Frontal cortex (tissue), 3 donors: ENCODE measurements at regions not wholly inside any gene's neighbourhood (a gene's known extent, or its start where the extent isn't known, plus 50 kb on each side); places are given as distances from the start of the nearest gene placed in this dataset.

Source experiments
- DNase-seq, 2 donors: peaks; one replicate each; pipeline ENCODE4 v3.0.0; 2012; ENCODE audit warnings: low spot score in 2 of 2
- FAIRE-seq: peaks from 2 replicates; lab custom pipeline; 2012; peaks lifted over from hg19 to GRCh38; lab: Jason Lieb, UNC
- donor health status: control.
- donor health status: control.
- donor health status: control.

DNA sequence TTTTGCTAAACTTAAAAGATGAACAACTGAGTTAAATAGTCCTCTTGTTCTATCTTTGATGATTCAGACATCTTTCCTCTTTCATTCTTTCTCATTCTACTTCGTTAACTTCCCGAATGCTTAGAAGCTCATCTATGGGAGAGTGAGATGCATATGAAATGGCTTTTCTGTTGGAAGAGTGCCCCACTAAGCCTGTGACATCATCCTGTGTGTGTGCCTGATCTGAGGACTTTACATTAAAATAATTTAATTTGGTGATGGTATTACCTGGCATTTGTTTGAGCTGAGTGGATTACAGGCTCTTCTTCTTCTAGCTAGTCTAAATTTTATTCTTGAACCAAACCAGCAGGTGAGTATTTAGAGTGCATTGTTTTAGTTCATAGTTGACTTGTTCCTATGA lies 626.5 kb downstream of the QKI start:
- FAIRE-seq (no peak), DNase-seq (no peak)

DNA sequence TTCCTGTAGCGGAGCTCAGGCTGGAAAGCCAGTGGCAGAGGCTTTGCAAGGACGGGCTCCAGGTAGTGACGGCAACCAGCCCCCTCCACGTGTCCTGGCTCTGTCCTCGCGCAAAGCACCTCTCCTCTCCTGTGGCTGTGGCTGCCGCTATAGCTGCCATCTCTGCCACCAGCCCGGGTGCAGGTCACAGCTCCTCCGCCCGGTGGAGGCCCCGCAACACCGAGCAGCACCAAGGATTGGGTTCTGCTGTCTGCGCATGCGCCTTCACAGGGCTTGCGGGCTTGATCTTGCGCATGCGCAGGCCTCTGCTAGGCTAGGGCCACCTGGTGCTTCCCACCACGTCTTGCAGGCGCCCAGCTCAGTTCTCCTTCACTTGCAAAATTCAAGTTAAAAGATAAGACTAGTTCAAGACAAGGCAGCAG lies 625.4 kb downstream of the QKI start:
- no peak for FAIRE-seq
- no peak for DNase-seq

DNA sequence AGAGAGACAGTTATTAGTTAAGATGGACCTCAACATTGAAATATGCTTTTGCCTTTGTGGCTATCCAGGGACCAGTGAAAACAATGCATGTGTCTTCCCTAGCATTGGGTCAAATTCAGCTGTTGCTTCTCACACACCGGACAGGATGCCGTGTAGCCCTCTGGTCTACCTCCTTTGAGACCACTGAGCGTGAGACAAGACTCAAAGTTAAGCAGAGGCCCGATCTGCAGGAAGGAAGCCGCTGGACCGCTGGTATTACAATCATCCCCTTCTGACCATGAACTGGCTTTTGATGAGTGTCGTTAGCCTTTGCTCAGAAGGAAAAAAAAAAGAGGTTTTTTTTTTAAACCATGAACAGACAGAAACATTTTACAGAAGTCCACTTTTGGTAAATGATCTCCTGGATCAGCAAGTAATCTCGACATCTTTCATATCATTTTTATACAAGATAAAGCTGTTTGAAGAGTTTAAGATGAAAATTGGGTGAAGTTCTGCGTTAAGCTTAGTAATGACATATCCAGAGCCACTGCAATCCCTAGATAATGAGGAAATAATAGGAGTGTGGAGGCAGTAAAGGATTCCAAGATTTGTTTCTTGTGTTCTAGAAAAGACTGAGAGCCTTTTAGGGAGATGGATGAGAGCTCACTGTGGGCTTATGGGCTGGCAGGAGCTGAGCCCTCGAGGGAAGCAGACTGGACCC lies 622.8 kb downstream of the QKI start:
- DNase-seq (no peak), FAIRE-seq (no peak)

DNA sequence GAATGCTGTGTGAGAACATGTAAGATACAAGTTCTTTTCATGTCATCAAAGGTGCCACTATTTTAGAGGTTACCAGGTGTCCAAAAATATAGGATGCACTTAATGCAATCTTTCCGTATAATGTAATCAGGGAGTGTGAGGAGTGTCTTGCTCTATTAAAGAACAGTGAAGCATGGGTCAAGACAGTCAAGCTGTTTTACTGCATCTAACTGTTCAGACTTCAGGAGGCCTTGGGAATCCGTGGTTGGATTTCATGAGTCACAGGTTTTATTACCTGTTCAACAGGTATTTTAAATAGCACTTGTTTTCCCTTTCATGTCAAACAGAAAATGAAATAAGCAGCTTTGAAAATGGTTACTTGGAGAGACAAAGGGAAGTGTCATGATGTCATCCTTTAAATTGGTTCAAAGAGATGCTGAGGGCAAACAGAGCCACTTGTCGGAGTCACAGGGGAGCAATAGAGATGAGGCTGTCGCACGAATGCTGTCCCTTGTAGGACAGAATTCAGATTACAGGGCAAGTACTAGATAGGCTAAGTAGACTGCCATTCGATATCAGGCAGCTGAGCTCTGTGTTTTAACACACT lies 621.5 kb downstream of the QKI start:
- no peak for FAIRE-seq
- no peak for DNase-seq

DNA sequence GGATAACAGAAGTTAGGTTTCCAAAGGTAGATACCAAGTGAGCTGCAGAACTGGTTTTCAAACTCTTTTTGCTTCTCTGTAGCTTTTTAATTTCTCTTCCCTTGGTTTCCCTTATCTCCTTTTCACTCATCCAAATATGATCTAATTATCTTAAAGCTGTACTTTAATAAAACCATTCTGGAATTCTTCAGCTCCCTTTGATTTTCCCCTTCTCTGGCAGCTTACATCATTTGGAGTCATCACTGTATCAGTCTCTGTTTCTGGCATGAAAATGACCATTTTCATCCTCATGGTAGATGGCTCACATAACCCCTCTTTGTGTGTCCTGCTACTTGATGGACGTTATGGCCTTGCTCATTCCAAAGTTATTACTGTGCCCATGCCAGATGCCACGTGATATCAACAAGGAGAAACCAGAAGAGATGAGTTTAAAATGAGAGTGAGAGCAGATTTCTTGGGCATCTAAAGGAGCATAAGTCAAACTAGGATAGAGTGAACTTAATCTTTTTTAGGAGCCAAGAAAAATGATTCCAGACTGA lies 620.2 kb downstream of the QKI start:
- DNase-seq (no peak), FAIRE-seq (no peak)

DNA sequence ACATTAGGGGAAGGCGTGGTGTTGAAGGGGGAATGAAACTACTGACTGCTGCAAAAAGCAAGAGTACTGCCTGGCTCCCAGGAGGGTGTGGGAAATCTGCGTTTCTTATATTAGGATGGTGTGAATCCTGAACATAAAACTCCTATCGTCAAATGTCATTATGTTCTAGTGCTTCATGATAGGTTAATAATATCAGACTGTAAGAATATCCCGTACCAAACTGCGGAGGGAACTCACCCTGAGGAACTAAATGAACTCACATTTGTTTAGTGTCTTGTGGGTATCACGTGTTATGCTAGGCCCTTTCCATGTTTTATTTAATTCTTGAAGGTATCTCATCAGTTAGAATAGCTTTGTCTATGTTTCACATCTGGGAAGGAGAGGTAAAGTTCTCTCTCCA lies 610.7 kb downstream of the QKI start:
- FAIRE-seq (no peak), DNase-seq (no peak)

DNA sequence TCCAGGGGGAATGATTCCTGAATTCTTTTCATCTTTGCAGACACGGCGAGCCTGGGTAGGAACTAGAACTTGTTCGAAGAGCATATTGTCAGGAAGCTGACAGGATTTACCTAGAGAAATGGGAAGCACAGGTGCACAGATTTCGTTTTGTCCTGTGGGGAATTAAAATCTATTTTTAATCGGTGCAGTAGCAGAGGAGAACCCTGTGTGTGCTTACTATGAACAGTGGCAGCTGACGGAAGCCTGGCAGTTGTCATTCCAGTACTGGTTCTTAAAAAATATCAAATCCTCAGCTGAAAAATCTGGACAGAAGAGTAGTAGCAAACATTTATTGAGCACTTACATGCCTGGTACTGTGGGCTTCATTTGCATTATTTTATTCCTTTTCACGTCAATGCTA lies 609.0 kb downstream of the QKI start:
- no peak for FAIRE-seq
- DNase-seq: no peak

DNA sequence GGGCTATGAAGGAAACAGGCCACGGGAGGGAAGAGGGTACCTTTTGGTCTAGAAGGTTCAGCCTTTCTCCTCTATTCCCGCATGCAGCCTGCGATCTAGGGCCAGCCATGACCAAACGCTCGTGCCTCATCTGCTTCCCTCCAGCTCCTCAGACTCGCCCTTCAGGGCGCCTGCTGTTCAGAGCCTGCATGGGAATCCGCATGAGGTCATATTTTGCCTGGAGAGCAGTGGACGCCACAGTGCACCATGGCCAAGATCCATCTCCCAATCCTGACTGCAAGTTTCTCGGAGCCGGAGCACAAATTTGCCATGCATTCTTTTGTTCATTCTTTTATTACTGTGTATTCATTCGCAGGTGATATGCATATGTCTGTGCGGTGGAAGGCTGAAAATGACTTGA lies 608.1 kb downstream of the QKI start:
- FAIRE-seq (no peak), DNase-seq (no peak)

DNA sequence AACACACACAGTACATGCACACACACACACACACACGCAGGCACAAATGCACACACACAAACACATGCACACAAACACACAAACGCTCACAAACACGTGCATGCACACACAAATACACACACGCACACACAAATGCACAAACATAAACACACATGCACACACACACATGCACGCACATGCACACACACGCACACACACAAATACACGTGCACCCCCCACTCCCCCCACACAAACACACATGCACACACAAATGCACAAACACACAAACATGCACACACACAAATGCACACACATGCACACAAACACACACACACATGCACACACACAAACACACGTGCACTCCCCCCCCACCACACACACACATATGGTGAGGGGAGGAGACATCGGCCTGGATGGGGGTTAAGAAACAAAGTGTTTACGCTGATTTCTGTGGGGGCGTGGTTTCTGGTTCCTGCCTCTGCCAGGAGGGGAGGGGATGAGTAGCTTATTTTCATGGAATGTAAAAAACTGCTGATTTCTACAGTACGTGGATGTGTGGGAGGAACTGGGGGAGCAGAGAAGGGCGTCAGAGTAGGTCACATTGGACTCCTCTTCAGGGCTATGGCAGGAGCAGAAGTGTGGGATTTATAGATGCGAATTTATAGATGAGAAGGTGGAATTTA lies 607.2 kb downstream of the QKI start:
- DNase-seq (no peak), FAIRE-seq (no peak)

DNA sequence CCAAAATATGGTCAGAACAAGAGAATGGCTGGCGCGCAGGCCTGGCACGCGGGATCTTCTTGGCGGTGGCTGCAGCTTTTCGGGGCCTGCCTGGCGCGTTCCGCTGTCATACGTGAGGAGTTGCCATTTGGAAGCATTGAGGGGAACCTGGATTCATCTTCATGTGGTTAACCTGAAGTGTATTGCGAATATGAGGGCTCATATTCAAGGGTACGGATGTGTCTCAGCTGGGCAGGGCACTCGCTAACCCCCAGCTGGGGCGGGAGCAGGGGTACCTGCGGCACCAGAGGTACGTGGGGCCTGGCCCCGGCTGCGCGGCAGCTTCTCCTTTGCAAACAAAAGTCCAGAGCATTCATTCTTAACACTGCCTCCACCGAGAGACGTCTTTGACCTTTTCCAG lies 605.6 kb downstream of the QKI start:
- no peak for DNase-seq
- no peak for FAIRE-seq

DNA sequence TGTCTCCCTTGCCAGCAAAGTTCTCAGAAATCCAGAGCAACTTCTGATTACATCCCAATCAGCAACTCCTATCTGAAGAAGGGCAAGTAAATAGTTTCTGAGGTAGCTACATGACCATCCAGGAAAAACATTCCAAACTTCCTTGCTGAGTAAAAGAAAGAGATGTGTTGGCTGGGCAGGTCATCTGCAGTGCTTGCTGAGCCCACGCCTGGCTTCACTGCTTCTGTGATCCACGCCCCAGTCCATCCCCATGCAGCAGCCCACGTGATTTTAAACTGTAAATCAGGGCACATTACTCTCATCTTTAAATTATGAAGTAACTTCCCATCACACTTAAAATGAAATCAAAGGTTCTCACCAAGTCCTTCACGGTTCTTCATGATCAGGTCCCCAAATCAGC lies 603.6 kb downstream of the QKI start:
- no peak for FAIRE-seq
- no peak for DNase-seq

DNA sequence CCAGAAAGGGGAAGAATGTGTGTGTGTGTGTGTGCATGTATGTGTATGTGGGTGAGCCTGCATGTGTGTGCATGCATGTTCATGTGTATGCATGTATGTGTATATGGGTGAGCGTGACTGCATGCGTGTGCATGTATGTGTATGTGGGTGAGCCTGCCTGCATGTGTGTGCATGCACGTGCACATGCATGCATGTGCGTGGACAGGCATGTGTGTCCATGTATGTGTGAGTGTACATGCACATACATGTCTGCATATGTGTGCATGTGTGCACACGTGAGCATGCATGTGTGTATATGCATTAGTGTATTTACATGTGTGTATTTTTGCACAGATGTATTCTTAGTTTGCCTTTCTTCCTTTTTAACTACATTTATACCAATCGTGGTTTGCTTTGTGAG lies 601.5 kb downstream of the QKI start:
- no peak for FAIRE-seq
- DNase-seq: no peak

DNA sequence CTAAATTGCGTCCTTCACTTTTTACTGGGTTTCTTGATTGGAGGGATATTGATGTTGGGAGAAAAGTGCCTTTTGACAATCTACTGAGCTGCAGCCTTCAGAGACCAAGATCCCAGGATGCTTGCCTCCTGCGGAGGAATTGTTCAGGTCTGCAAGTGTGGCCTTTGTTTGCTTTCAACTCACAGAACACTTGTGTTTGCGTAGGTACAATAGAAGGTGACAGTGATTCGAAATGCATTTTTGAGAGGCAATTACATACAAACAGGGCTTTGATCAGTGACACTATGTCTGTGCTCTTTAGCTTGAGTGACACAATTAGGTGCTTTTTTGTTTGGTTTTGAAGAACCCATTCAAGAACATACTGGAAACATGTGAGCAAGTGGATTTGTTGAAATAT lies 600.6 kb downstream of the QKI start:
- no peak for DNase-seq
- no peak for FAIRE-seq

DNA sequence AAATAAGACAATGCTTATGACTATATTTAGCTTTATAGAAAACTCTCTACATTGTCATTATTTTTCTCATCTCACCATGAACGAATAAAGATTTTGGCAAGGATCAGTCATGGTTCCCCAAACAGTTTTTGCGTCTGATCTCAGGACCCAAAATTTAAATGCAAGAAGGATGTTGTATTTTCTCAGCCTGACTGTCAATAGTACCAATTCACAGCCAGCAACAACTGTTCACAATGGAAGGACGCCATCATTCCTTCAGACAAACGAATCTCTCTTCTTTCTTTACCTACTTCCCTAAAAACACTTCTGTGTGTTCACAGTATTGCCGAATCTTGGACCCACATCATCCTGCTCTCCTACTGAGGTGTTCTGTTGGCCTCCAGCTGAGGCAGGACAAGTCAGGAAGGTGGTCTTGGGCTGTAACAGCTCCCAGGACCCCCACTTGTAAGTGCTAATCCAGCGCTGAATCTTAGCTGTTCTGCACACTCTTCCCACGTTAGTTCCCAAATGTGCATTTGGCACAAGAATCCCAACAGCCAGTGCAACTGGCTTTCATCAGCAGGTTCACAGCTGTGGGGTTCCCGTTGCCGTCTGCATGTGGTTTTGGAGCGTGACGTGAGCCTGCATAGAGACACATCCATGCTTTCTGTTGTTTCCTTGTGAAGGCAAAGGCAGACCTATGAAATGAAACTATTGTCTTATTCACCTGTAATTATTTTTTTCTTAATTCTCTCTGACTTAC lies 600.0 kb downstream of the QKI start:
- FAIRE-seq: no peak
- DNase-seq: no peak

DNA sequence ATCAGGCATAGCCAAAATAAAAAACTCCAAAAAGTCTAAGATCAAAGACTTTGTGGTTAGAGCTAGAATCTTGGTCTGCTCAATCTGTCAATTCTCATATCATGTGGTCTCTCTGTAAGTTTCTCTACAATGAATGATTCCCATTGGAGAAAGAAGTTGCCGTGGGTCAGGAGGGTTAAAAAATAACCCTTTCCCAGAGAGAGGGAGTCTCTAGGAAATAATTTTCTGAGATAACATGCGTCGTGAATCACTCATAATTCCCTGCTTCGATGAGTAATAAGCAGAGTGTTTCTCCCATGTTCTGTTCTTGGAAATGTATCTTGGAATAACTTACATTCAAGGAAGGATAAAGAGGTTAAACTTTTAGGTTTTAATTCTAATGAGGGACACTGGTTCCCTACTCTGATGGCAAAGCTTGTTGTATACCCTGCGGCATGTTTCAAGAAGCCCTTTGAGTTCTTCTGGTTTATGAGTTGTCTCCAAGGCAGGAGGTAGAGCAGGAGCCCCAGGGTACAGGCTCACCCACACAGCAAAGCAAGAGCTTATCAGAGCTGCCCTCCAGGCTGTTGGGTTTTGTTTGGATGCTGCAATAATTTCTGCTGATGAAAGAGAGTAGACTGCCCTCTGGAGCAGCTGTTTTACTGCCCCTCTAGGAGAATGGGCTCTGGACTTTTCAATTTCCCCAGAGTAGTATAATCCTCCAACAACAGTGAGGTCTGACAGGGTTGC lies 599.1 kb downstream of the QKI start:
- FAIRE-seq: no peak
- no peak for DNase-seq

DNA sequence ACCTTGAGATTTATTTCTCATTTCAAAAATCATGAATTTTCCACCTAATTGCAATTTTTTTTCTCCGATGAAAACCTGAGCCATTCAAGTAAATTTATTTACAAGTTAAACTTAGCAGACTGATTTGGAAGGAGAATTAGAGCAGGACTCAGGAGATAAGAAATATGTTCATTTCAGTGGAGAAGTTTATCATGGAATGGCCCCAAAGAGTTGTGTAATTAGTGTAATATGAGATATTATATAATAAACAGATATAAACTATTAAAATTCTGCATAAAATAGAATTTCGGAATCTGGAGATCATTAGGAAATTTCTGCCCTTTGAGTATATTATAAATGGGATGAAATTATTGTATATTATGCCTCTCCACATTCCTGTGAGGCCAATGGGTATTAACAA lies 596.8 kb downstream of the QKI start:
- DNase-seq: no peak
- no peak for FAIRE-seq

DNA sequence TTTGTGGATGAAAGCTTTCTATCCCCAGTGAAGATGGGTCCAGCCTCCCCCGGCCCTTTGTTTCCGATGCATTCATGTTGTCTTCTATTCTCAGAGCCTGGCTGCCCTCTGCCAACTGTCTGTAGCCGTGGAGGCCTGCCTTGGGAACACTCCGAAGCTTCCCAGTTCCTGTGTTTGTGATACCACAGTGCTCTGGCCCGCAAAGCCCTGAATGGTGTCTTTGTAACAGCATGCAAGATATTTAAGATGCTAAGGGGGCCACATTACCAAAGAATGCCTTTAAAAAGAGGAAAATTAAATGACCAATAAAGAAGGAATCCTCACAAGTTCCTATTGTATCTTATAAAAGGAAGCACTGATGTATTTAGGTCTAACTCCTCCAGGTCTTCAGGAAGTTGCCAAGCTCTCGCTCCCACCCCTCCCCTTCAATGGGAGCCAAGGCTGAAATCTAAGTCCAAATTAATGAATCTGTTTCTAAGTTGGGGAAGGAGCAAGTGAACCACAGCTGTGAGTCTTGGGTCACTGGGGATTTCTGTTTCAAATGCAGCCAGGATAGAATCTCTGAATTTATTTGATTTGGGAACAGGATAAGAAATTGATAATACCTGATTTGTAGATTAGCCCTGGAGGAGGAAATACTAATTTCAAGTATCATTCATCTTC lies 596.1 kb downstream of the QKI start:
- peak in 1 of 2 donors; percentile 15 for DNase-seq
- no peak for FAIRE-seq

DNA sequence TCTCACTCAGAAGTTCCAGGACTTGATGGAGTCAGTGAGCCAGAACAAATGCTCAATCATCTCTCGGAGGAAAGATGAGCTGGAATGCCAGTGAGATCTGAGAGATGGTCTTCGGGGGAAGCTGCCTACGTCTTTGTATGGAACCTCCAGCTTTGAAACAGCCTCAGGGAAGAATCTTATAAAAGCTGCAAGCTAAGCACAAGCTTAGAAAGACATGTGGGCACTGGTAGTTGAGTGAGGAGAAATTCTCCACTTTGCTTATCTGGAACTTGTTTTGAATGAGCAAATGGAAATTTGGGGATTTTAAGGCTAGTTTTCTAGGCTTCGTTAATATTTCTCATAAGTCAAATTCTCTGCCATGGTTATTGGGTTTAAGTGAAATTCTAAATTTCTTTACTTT lies 594.4 kb downstream of the QKI start:
- no peak for FAIRE-seq
- no peak for DNase-seq

DNA sequence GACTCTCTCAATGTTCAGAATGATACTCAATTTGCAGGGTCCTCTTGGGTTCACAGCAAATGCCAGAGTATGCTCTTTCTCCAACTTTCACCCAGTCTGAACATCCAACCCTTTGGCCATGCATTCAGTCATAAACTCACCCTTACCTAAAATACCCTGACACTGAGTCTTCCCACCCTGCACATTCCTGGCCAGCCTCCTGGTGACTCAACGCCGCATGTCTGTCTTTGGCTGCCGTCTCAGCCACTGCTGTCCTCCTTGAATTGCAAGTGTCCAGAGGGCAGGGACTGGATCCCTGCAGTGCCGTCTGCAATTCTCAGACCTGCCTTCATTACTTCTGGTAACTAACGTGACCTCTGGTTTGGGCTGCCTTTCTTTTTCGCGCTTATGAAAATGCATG lies 593.4 kb downstream of the QKI start:
- no peak for DNase-seq
- no peak for FAIRE-seq

DNA sequence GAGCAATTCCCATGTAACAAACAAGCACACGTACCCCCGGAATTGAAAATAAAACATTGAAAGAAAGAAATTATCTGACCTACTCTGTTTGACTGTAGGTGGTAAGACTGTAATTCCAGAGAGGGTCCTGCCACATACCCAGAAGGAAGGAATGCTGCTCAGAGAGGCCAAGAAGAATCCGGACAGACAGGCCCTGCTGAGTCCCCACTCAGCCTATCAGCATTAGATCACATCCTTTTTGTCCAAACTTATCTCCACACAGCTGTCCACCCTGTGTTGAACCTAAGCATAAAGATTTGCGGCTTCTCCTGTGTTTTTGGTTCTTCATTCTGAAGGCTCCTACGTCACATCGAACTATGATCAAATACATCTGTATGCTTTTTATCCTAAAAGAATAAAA lies 591.9 kb downstream of the QKI start:
- DNase-seq: no peak
- FAIRE-seq: no peak
